ENCODE measurements at regions not wholly inside any gene's neighbourhood (a gene's known extent, or its start where the extent isn't known, plus 50 kb on each side); places are given as distances from the start of the nearest gene placed in this dataset.
"Not testable (repeated sequence)": the region's sequence is repeated elsewhere in the genome, so short reads cannot be mapped to it uniquely, and the experiment has no call there.

GRCh38 chr7:81155654-81156373, 237.0 kb upstream of the SEMA3C start:
- H3K27me3 ChIP-seq (ENCODE audit: control insufficient read depth, insufficient read depth, low read length): no peaks in the 10 kb centered on the region
- H3K4me1 ChIP-seq (ENCODE audit: control insufficient read depth, insufficient read depth, low read length): peaks cover 34% of the 10 kb centered on the region
- no peak overlapping the region for H3K4me3 ChIP-seq (ENCODE audit: low read depth, low read length)
- no peaks in the 10 kb centered on the region for H3K36me3 ChIP-seq (ENCODE audit: control insufficient read depth, insufficient read depth, low read length)
- H3K9me3 ChIP-seq (ENCODE audit: control insufficient read depth, insufficient read depth, low read length): no peaks in the 10 kb centered on the region
- no peak overlapping the region for H3K9ac ChIP-seq (ENCODE audit: low read depth, low read length)

- H3K9ac ChIP-seq (ENCODE audit: low read depth, low read length): no peak overlapping the region
- H3K4me3 ChIP-seq (ENCODE audit: low read depth, low read length): no peak overlapping the region
- H3K36me3 ChIP-seq (ENCODE audit: control insufficient read depth, insufficient read depth, low read length): no peaks in the 10 kb centered on the region
- H3K4me1 ChIP-seq (ENCODE audit: control insufficient read depth, insufficient read depth, low read length): peaks cover 34% of the 10 kb centered on the region
- no peaks in the 10 kb centered on the region for H3K27me3 ChIP-seq (ENCODE audit: control insufficient read depth, insufficient read depth, low read length)
- H3K9me3 ChIP-seq (ENCODE audit: control insufficient read depth, insufficient read depth, low read length): no peaks in the 10 kb centered on the region
These were observed 235.7 kb upstream of the SEMA3C start for GRCh38 chr7:81154565-81154964.

- H3K4me3 ChIP-seq (ENCODE audit: low read depth, low read length); H3K9me3 ChIP-seq (ENCODE audit: control insufficient read depth, insufficient read depth, low read length); H3K9ac ChIP-seq (ENCODE audit: low read depth, low read length); H3K27me3 ChIP-seq (ENCODE audit: control insufficient read depth, insufficient read depth, low read length); H3K36me3 ChIP-seq (ENCODE audit: control insufficient read depth, insufficient read depth, low read length): not testable (repeated sequence)
- H3K4me1 ChIP-seq (ENCODE audit: control insufficient read depth, insufficient read depth, low read length): peaks cover 31% of the 10 kb centered on the region
These were observed 234.1 kb upstream of the SEMA3C start for GRCh38 chr7:81152925-81153324.

GRCh38 chr7:81150951-81151361, 232.1 kb upstream of the SEMA3C start:
- Histone ChIP-seq H3K27me3 (ENCODE audit: control insufficient read depth, insufficient read depth, low read length) (no peaks in the 10 kb centered on the region), H3K4me3 (ENCODE audit: low read depth, low read length) (no peak overlapping the region), H3K36me3 (ENCODE audit: control insufficient read depth, insufficient read depth, low read length) (no peaks in the 10 kb centered on the region), H3K9ac (ENCODE audit: low read depth, low read length) (no peak overlapping the region), H3K9me3 (ENCODE audit: control insufficient read depth, insufficient read depth, low read length) (no peaks in the 10 kb centered on the region), H3K4me1 (ENCODE audit: control insufficient read depth, insufficient read depth, low read length) (peaks cover 16% of the 10 kb centered on the region)

- no peaks in the 10 kb centered on the region for H3K9me3 ChIP-seq (ENCODE audit: control insufficient read depth, insufficient read depth, low read length)
These were observed 225.0 kb upstream of the SEMA3C start for GRCh38 chr7:81143856-81144255.

GRCh38 chr7:81141257-81142205, 222.7 kb upstream of the SEMA3C start:
- H3K9ac ChIP-seq (ENCODE audit: low read depth, low read length); H3K27me3 ChIP-seq (ENCODE audit: control insufficient read depth, insufficient read depth, low read length); H3K9me3 ChIP-seq (ENCODE audit: control insufficient read depth, insufficient read depth, low read length); H3K4me1 ChIP-seq (ENCODE audit: control insufficient read depth, insufficient read depth, low read length); H3K4me3 ChIP-seq (ENCODE audit: low read depth, low read length); H3K36me3 ChIP-seq (ENCODE audit: control insufficient read depth, insufficient read depth, low read length): not testable (repeated sequence)

More at GRCh38 chr7:81143856-81144255, 225.0 kb upstream of the SEMA3C start:
- Histone ChIP-seq H3K4me1 (ENCODE audit: control insufficient read depth, insufficient read depth, low read length) (no peaks in the 10 kb centered on the region), H3K27me3 (ENCODE audit: control insufficient read depth, insufficient read depth, low read length) (no peaks in the 10 kb centered on the region), H3K36me3 (ENCODE audit: control insufficient read depth, insufficient read depth, low read length) (no peaks in the 10 kb centered on the region), H3K4me3 (ENCODE audit: low read depth, low read length) (no peak overlapping the region), H3K9ac (ENCODE audit: low read depth, low read length) (no peak overlapping the region)

GRCh38 chr7:81140775-81141174, 221.9 kb upstream of the SEMA3C start:
- Histone ChIP-seq H3K9me3 (ENCODE audit: control insufficient read depth, insufficient read depth, low read length) (no peaks in the 10 kb centered on the region), H3K36me3 (ENCODE audit: control insufficient read depth, insufficient read depth, low read length) (no peaks in the 10 kb centered on the region), H3K9ac (ENCODE audit: low read depth, low read length) (no peak overlapping the region), H3K4me3 (ENCODE audit: low read depth, low read length) (no peak overlapping the region), H3K27me3 (ENCODE audit: control insufficient read depth, insufficient read depth, low read length) (no peaks in the 10 kb centered on the region), H3K4me1 (ENCODE audit: control insufficient read depth, insufficient read depth, low read length) (no peaks in the 10 kb centered on the region)

GRCh38 chr7:81140252-81140651, 221.4 kb upstream of the SEMA3C start:
- no peak overlapping the region for H3K9ac ChIP-seq (ENCODE audit: low read depth, low read length)
- no peaks in the 10 kb centered on the region for H3K4me1 ChIP-seq (ENCODE audit: control insufficient read depth, insufficient read depth, low read length)
- H3K9me3 ChIP-seq (ENCODE audit: control insufficient read depth, insufficient read depth, low read length): no peaks in the 10 kb centered on the region
- no peaks in the 10 kb centered on the region for H3K27me3 ChIP-seq (ENCODE audit: control insufficient read depth, insufficient read depth, low read length)
- H3K4me3 ChIP-seq (ENCODE audit: low read depth, low read length): no peak overlapping the region
- no peaks in the 10 kb centered on the region for H3K36me3 ChIP-seq (ENCODE audit: control insufficient read depth, insufficient read depth, low read length)

- no peaks in the 10 kb centered on the region for H3K9me3 ChIP-seq (ENCODE audit: control insufficient read depth, insufficient read depth, low read length)
- no peak overlapping the region for H3K9ac ChIP-seq (ENCODE audit: low read depth, low read length)
- H3K36me3 ChIP-seq (ENCODE audit: control insufficient read depth, insufficient read depth, low read length): no peaks in the 10 kb centered on the region
- no peaks in the 10 kb centered on the region for H3K27me3 ChIP-seq (ENCODE audit: control insufficient read depth, insufficient read depth, low read length)
- no peaks in the 10 kb centered on the region for H3K4me1 ChIP-seq (ENCODE audit: control insufficient read depth, insufficient read depth, low read length)
- H3K4me3 ChIP-seq (ENCODE audit: low read depth, low read length): no peak overlapping the region
These were observed 220.0 kb upstream of the SEMA3C start for GRCh38 chr7:81138870-81139269.

GRCh38 chr7:81135324-81135723, 216.5 kb upstream of the SEMA3C start:
- H3K9me3 ChIP-seq (ENCODE audit: control insufficient read depth, insufficient read depth, low read length): no peaks in the 10 kb centered on the region
- no peaks in the 10 kb centered on the region for H3K36me3 ChIP-seq (ENCODE audit: control insufficient read depth, insufficient read depth, low read length)
- H3K4me1 ChIP-seq (ENCODE audit: control insufficient read depth, insufficient read depth, low read length): no peaks in the 10 kb centered on the region
- H3K9ac ChIP-seq (ENCODE audit: low read depth, low read length): no peak overlapping the region
- H3K4me3 ChIP-seq (ENCODE audit: low read depth, low read length): no peak overlapping the region
- H3K27me3 ChIP-seq (ENCODE audit: control insufficient read depth, insufficient read depth, low read length): no peaks in the 10 kb centered on the region

- Histone ChIP-seq H3K27me3 (ENCODE audit: control insufficient read depth, insufficient read depth, low read length) (no peaks in the 10 kb centered on the region), H3K9ac (ENCODE audit: low read depth, low read length) (no peak overlapping the region), H3K4me3 (ENCODE audit: low read depth, low read length) (no peak overlapping the region), H3K9me3 (ENCODE audit: control insufficient read depth, insufficient read depth, low read length) (no peaks in the 10 kb centered on the region), H3K4me1 (ENCODE audit: control insufficient read depth, insufficient read depth, low read length) (no peaks in the 10 kb centered on the region), H3K36me3 (ENCODE audit: control insufficient read depth, insufficient read depth, low read length) (no peaks in the 10 kb centered on the region)
These were observed 209.2 kb upstream of the SEMA3C start for GRCh38 chr7:81128011-81128410.

GRCh38 chr7:81120803-81121202, 202.0 kb upstream of the SEMA3C start:
- H3K27me3 ChIP-seq (ENCODE audit: control insufficient read depth, insufficient read depth, low read length): no peaks in the 10 kb centered on the region
- H3K9ac ChIP-seq (ENCODE audit: low read depth, low read length): no peak overlapping the region
- H3K4me3 ChIP-seq (ENCODE audit: low read depth, low read length): no peak overlapping the region
- no peaks in the 10 kb centered on the region for H3K9me3 ChIP-seq (ENCODE audit: control insufficient read depth, insufficient read depth, low read length)
- no peaks in the 10 kb centered on the region for H3K36me3 ChIP-seq (ENCODE audit: control insufficient read depth, insufficient read depth, low read length)
- H3K4me1 ChIP-seq (ENCODE audit: control insufficient read depth, insufficient read depth, low read length): no peaks in the 10 kb centered on the region
